ENCODE measurements at regions not wholly inside any gene's neighbourhood (a gene's known extent, or its start where the extent isn't known, plus 50 kb on each side); places are given as distances from the start of the nearest gene placed in this dataset.

- Histone ChIP-seq H3K27ac (ENCODE audit: low read depth, low read length, poor library complexity, severe bottlenecking) (no peak overlapping the region), H3K36me3 (ENCODE audit: insufficient read depth, low read length, poor library complexity, severe bottlenecking) (no peaks in the 10 kb centered on the region), H3K27me3 (replicated peaks; ENCODE audit: insufficient read depth, low read depth, low read length, poor library complexity) (no peaks in the 10 kb centered on the region), H3K4me3 (ENCODE audit: low read depth, low read length, poor library complexity, severe bottlenecking) (no peak overlapping the region), H3K9me3 (ENCODE audit: low read depth, low read length, poor library complexity, severe bottlenecking) (no peaks in the 10 kb centered on the region), H3K4me1 (ENCODE audit: insufficient read depth, low read length, poor library complexity, severe bottlenecking) (peaks cover 28% of the 10 kb centered on the region)
- POLR2A ChIA-PET (ENCODE audit: low non-redundant PET) = interaction anchor here (0.6 kb wide), 1 partner anchor 9 kb away, joined by 3 read pairs; no protein-coding TSS in a partner anchor
- TF ChIP-seq EZH2 (IDR thresholded peaks at IDR 0.05; ENCODE audit: borderline replicate concordance, low read depth, low read length, poor library complexity, severe bottlenecking) (no peak), CTCF (conservative IDR thresholded peaks at IDR 0.05; ENCODE audit: low read depth, low read length) (no peak)
- CTCF ChIA-PET = no interaction called here
- no TSS peak for BruUV-seq (replicated peaks)
- intact Hi-C loops (cut with micrococcal nuclease; ENCODE audit: unreplicated experiment) = no loop called here
- DNase-seq (ENCODE audit: low spot score) = no peak
Measured at GRCh38 chr15:47352217-47352616, 365.1 kb upstream of the SEMA6D start.

GRCh38 chr15:47355759-47356158 is 361.5 kb upstream of the SEMA6D start:
- DNase-seq (ENCODE audit: low spot score) = no peak
- no peaks in the 10 kb centered on the region for H3K9me3 ChIP-seq (ENCODE audit: low read depth, low read length, poor library complexity, severe bottlenecking)
- peaks cover 28% of the 10 kb centered on the region for H3K4me1 ChIP-seq (ENCODE audit: insufficient read depth, low read length, poor library complexity, severe bottlenecking)
- H3K27ac ChIP-seq (ENCODE audit: low read depth, low read length, poor library complexity, severe bottlenecking) = peak overlapping the region; percentile 26
- no peaks in the 10 kb centered on the region for H3K36me3 ChIP-seq (ENCODE audit: insufficient read depth, low read length, poor library complexity, severe bottlenecking)
- H3K4me3 ChIP-seq (ENCODE audit: low read depth, low read length, poor library complexity, severe bottlenecking) = no peak overlapping the region
- POLR2A ChIA-PET (ENCODE audit: low non-redundant PET) = no interaction called here
- CTCF ChIA-PET = no interaction called here
- H3K27me3 ChIP-seq (replicated peaks; ENCODE audit: insufficient read depth, low read depth, low read length, poor library complexity) = no peaks in the 10 kb centered on the region
- intact Hi-C loops (cut with micrococcal nuclease; ENCODE audit: unreplicated experiment) = no loop called here
- no TSS peak for BruUV-seq (replicated peaks)
- TF ChIP-seq EZH2 (IDR thresholded peaks at IDR 0.05; ENCODE audit: borderline replicate concordance, low read depth, low read length, poor library complexity, severe bottlenecking) = no peak
- TF ChIP-seq CTCF (conservative IDR thresholded peaks at IDR 0.05; ENCODE audit: low read depth, low read length) = no peak

GRCh38 chr15:47356297-47356696 is 361.0 kb upstream of the SEMA6D start:
- no peak for DNase-seq (ENCODE audit: low spot score)
- H3K9me3 ChIP-seq (ENCODE audit: low read depth, low read length, poor library complexity, severe bottlenecking) = no peaks in the 10 kb centered on the region
- H3K36me3 ChIP-seq (ENCODE audit: insufficient read depth, low read length, poor library complexity, severe bottlenecking) = no peaks in the 10 kb centered on the region
- BruUV-seq (replicated peaks) = no TSS peak
- intact Hi-C loops (cut with micrococcal nuclease; ENCODE audit: unreplicated experiment) = no loop called here
- peak overlapping the region; percentile 26 for H3K27ac ChIP-seq (ENCODE audit: low read depth, low read length, poor library complexity, severe bottlenecking)
- no peaks in the 10 kb centered on the region for H3K27me3 ChIP-seq (replicated peaks; ENCODE audit: insufficient read depth, low read depth, low read length, poor library complexity)
- CTCF ChIA-PET = no interaction called here
- no peak overlapping the region for H3K4me3 ChIP-seq (ENCODE audit: low read depth, low read length, poor library complexity, severe bottlenecking)
- H3K4me1 ChIP-seq (ENCODE audit: insufficient read depth, low read length, poor library complexity, severe bottlenecking) = peaks cover 28% of the 10 kb centered on the region
- TF ChIP-seq EZH2 (IDR thresholded peaks at IDR 0.05; ENCODE audit: borderline replicate concordance, low read depth, low read length, poor library complexity, severe bottlenecking) (no peak), CTCF (conservative IDR thresholded peaks at IDR 0.05; ENCODE audit: low read depth, low read length) (no peak)
- POLR2A ChIA-PET (ENCODE audit: low non-redundant PET) = no interaction called here
